Psoas muscle (tissue), 7 donors: ENCODE measurements at regions not wholly inside any gene's neighbourhood (a gene's known extent, or its start where the extent isn't known, plus 50 kb on each side); places are given as distances from the start of the nearest gene placed in this dataset.

Source experiments
- ATAC-seq, 4 donors: fragments of 200-7000 bp; cut with Tn5 transposase; one replicate each; pipeline ENCODE4 v1.9.1; 2020; ENCODE audit warnings: moderate library complexity in 3 of 4, mild to moderate bottlenecking in 2 of 4
- DNase-seq, 2 donors: peaks; one replicate each; pipeline ENCODE4 v3.0.0-alpha.2; 2020
- H3K27ac ChIP-seq: fragments of 200-600 bp; one replicate; pipeline ENCODE4 v1.8.0; 2022
- H3K27me3 ChIP-seq, 3 donors: fragments of 200-600 bp in 1 of 3; one replicate each; pipeline versions ENCODE4 v1.6.1 to v1.8.0; 2013 to 2022; ENCODE audit warnings: low read length in 2 of 3, mild to moderate bottlenecking in 2 of 3, moderate library complexity in 1 of 3; ENCODE audit not compliant: insufficient read depth in 3 of 3
- H3K36me3 ChIP-seq, 2 donors: fragments of 200-600 bp in 1 of 2; one replicate each; pipeline versions ENCODE4 v1.6.1 to v1.8.0; 2013 to 2022; ENCODE audit warnings: low read depth in 1 of 2, mild to moderate bottlenecking in 1 of 2, moderate library complexity in 1 of 2; ENCODE audit not compliant: insufficient read depth in 1 of 2
- H3K4me1 ChIP-seq: fragments of 200-600 bp; one replicate; pipeline ENCODE4 v1.8.0; 2022
- H3K4me3 ChIP-seq: fragments of 200-600 bp; one replicate; pipeline ENCODE4 v1.8.0; 2022; ENCODE audit warnings: mild to moderate bottlenecking
- H3K9me3 ChIP-seq: fragments of 200-600 bp; one replicate; pipeline ENCODE4 v1.8.0; 2022
- WGBS, 3 donors: extraction: QIAGEN DNeasy Blood & Tissue Kit; methylation state at CpG; one replicate each; pipeline versions ENCODE4 v1.1.6 to v1.1.7; 2013; 5-methylcytosine and 5-hydroxymethylcytosine counted together
- intact Hi-C, 2 donors: fragments of 100-400 bp; cut with DNase I; formaldehyde crosslinking; loops; one replicate each; pipeline versions ENCODE4 v1.11.0 to v1.14.2; 2022
- TF ChIP-seq, protein P1 (sequence below): fragments of 200-600 bp; IDR thresholded peaks from one replicate; pipeline ENCODE4 v1.8.0; 2022; ENCODE audit warnings: antibody characterized with exemption
- donor health status: healthy with polysubstance abuse.
- donor health status: DM: no; HTN: no; CAD: no; lungs with moderate emphysema.
- donor health status: Bipolar disorder and iron deficiency.
- donor health status: healthy.
- donor health status: DM: yes; HTN: yes; CAD: no.
- donor health status: DM: no; HTN: no; CAD: no.
- donor health status: DM: yes; HTN: yes; CAD: no.

DNA sequence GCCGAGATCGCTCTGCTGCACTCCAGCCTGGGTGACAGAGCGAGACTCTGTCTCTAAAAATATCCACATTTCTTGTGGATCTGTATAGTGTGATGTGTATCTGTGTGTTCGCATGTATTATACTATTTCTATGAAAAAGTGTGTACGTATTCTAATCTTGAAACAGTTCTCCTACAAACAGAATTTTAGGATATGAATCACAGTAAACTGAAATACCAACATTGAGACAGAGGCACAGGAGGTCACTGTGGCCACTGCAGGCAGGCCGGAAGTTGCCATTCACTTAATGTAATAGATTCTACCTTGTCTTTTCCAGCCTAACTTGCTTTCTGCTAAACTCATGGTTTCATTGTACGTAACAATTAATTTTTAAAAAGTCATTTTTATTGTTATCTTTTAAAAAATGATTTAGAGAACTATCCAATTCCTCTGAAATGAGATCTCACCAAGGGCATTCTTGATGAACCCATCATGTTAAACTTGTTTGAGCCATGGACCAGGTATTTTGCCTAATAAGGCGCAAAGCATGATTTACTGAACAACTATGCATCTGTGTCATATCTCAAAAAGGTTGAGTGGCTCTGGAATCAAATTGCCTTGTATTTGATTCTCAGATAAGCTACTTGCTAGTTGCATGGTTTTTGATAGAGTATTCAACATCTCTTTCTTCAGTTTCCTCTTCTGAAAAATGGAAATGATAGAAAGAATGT lies 154.9 kb upstream of the GYPA start:
- ATAC-seq: no peak
- H3K9me3 ChIP-seq: no peaks in the 10 kb centered on the region
- H3K27ac ChIP-seq: no peak overlapping the region
- no peak overlapping the region for H3K4me3 ChIP-seq
- TF ChIP-seq, protein P1, sequence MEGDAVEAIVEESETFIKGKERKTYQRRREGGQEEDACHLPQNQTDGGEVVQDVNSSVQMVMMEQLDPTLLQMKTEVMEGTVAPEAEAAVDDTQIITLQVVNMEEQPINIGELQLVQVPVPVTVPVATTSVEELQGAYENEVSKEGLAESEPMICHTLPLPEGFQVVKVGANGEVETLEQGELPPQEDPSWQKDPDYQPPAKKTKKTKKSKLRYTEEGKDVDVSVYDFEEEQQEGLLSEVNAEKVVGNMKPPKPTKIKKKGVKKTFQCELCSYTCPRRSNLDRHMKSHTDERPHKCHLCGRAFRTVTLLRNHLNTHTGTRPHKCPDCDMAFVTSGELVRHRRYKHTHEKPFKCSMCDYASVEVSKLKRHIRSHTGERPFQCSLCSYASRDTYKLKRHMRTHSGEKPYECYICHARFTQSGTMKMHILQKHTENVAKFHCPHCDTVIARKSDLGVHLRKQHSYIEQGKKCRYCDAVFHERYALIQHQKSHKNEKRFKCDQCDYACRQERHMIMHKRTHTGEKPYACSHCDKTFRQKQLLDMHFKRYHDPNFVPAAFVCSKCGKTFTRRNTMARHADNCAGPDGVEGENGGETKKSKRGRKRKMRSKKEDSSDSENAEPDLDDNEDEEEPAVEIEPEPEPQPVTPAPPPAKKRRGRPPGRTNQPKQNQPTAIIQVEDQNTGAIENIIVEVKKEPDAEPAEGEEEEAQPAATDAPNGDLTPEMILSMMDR: no peak
- no peaks in the 10 kb centered on the region for H3K4me1 ChIP-seq
- WGBS, 3 donors: 84 to 96% (median 87%) methylated on average over 8 of the region's 8 CpGs
- H3K27me3 ChIP-seq: no peaks in the 10 kb centered on the region
- DNase-seq: no peak
- intact Hi-C loops: no loop called here
- H3K36me3 ChIP-seq: no peaks in the 10 kb centered on the region

DNA sequence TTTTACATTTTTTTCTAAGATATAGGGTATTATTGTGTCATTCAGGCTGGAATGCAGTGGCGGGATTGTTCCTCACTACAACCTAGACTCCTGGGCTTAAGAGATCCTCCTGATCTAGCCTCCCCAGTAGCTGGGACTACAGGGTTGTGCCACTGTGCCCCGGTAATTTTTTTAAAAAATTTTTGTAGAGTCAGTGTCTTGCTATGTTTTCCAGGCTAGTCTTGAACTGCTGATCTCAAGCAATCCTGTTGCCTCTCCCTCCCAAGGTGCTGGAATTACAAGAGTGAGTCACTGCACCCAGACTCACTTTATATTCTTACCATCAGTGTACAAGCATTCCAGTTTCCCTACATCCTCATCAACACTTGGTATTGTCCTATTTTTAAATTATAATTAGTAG lies 156.4 kb upstream of the GYPA start:
- intact Hi-C loops: no loop called here
- Histone ChIP-seq H3K27ac (no peak overlapping the region), H3K4me1 (no peaks in the 10 kb centered on the region), H3K9me3 (no peaks in the 10 kb centered on the region), H3K4me3 (no peak overlapping the region), H3K36me3 (no peaks in the 10 kb centered on the region), H3K27me3 (no peaks in the 10 kb centered on the region)
- ATAC-seq (no peak), DNase-seq (no peak)
- TF ChIP-seq, protein P1: no peak
- WGBS, 3 donors: 92 to 95% (median 95%) methylated on average over 2 of the region's 2 CpGs

DNA sequence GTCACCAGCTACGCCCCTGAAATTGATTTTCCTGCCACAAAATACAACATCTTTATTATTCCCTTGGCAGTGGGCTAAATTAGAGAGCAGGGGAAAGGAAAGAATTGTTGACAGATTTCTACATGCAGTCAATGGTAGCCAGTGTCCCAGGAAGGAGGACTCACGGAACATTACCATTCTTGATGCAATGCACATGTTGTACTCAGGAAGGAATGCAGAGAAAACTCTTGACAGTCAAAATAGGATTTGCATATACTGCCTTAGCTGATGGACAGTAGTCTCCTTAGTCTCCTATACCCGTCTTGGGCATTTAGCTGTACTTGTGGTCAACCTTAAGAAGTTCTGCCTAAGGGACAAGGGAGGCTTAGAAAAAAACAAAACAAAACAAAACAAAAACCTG lies 158.0 kb upstream of the GYPA start:
- H3K27me3 ChIP-seq: no peaks in the 10 kb centered on the region
- H3K36me3 ChIP-seq: no peaks in the 10 kb centered on the region
- H3K9me3 ChIP-seq: no peaks in the 10 kb centered on the region
- WGBS, 3 donors: 30 to 42% (median 42%) methylated on average over 3 of the region's 3 CpGs
- ATAC-seq (no peak), DNase-seq (no peak)
- H3K27ac ChIP-seq: no peak overlapping the region
- no peak overlapping the region for H3K4me3 ChIP-seq
- intact Hi-C loops: no loop called here
- H3K4me1 ChIP-seq: no peaks in the 10 kb centered on the region
- TF ChIP-seq, protein P1: no peak

DNA sequence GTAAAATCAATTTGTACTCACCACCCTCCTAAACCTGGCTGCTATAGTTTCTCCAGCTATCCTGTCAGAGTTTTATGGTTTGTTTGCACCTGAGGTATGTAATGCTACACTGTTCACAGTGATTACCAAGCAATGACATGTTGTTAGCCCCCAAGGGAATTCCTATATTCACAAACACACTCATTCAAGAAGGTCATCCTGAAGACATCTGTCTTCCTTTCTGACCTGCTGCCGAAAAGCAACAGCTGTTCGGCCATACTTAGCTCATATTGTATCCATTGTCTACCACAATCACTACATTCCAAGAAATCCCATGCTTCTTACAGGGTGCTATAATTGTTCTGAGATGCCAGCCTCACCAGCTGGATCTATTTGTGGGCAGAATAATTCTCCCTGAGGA lies 160.1 kb upstream of the GYPA start:
- Histone ChIP-seq H3K36me3 (no peaks in the 10 kb centered on the region), H3K9me3 (no peaks in the 10 kb centered on the region), H3K27me3 (no peaks in the 10 kb centered on the region), H3K4me1 (no peaks in the 10 kb centered on the region), H3K4me3 (no peak overlapping the region), H3K27ac (no peak overlapping the region)
- DNase-seq (no peak), ATAC-seq (no peak)
- intact Hi-C loops: loop anchor here in 1 of 2 donors (10.0 kb wide), 1 partner anchor 1826 kb away; no protein-coding TSS in a partner anchor
- TF ChIP-seq, protein P1: no peak
- 30 to 51% (median 51%) methylated on average over 2 of the region's 2 CpGs for WGBS, 3 donors
